HG03439 (cell line): ENCODE measurements at regions not wholly inside any gene's neighbourhood (a gene's known extent, or its start where the extent isn't known, plus 50 kb on each side); places are given as distances from the start of the nearest gene placed in this dataset.

Experiments used
- ATAC-seq: cut with Tn5 transposase; IDR thresholded peaks from one replicate; pipeline ENCODE4 v1.9.1; 2021; ENCODE audit warnings: mild to moderate bottlenecking, moderate library complexity; ENCODE audit not compliant: unreplicated experiment

DNA sequence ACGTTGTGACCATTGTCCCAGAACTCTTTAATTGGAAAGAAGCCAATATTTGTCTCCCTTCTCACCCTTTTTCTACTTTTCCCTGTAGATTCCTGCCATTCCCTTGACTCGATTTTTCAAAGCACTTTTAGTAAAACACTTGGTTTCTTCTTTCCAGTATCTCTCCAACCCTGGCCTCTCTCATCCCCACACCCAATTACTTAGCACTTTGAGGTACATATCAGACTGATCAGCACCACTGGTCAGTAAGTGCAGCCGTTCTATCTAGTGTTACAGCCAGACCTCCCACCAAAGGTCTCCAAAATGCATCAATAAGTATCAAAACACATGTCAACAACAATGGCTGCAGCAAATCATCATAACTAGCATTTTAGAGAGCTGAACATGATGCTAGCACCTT lies 141.9 kb downstream of the BTG1 start:
- no peak for ATAC-seq

DNA sequence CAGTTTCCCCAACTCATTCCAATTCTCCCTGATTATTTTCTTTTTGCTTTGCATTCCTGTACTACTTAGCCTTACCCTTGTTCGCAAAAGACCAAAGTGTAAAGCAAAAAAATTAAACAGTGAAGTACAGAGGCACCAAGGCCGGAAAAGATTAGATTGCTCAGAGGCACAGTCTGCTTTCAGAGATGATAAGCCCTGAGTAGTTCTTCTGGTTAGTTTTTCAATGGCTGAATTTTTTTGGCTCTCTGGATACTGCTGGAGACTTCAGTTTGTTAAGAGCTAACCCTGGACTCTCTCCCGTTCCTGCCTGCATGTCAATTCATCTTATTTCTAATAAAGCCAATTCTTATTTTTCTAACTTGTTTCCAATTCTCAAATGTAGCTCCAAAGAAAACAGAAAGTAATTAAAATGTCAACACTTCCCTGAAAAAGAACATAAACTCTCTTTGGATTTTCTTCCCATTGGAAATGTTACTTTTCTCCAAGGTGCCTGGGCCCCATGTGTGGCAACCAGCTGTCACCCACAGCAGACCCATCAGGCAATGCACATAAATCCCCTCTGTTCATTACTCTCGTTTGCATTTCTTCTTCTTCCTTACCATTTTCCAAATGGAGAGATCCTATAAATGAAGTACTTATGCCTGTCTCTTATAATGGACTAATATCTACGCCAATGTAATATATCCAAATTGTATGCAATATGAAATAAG lies 142.8 kb downstream of the BTG1 start:
- ATAC-seq, result no peak

DNA sequence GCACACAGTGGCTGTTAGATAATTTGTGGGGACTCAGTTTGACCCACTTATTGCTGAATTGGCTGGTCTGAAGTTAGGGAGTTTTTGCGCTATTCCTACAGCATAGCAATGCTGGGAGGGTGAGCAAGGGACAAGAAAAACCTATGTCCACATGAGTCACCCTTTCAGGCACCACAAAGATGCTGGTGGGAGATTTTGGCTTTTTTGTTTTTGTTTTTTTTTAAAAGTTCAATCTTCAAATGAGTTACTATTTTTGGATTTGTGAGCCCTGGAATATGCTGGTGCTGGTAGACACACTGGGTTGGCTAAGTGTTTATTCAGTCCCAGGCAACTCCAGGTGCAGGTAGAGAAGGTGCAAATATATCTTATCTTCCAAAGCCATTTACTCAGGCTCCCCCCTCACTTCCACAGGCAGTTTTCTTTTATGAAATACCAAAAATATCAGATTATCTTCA lies 143.4 kb downstream of the BTG1 start:
- no peak for ATAC-seq

DNA sequence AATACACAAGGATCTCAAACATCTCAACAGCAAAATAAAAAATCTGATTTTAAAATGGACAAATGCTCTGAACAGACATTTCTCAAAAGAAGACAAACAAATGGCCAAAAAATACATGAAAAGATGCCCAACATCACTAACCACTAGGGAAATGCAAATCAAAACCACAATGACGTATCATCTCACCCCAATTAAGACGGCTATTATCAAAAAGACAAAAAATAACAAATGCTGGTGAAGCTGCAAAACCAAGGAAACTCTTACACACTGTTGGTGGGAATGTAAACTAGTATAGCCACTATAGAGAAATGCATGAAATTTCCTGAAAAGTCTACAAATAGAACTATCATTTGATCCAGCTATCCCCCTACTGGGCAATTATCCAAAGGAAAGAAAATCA lies 145.0 kb downstream of the BTG1 start:
- ATAC-seq, result no peak

DNA sequence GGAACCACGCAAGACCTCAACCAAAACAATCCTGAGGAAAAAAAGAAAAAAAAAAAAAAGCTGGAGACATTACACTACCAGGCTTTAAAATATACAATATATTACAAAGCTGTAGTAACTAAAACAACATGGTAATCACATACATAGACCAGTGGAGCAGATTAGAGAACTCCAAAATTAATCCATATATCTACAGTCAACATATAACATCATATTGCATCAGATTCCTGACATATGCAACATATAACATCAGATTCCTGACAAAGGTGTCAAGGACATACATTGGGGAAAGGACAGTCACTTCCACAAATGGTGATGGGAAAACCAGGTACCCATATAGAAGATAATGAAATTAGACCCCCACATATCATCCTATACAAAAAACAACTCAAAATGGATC lies 145.8 kb downstream of the BTG1 start:
- ATAC-seq, result no peak

DNA sequence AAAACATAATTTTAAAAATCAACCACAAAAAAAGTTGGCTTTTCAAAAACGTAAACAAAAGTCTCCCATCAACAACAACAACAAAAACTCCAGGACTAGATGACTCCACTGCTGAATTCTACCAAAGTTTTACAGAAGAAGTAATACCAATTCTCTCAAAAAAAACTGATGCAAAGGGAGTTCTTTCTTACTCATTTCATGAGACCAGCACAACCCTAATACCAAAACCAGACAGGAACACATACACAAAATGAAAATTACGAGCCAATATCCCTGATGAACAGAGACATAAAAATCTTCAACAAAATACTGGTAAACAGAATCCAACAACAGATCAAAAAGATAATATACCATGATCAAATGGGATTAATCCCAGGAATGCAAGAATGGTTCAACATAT lies 147.3 kb downstream of the BTG1 start:
- ATAC-seq, result no peak

DNA sequence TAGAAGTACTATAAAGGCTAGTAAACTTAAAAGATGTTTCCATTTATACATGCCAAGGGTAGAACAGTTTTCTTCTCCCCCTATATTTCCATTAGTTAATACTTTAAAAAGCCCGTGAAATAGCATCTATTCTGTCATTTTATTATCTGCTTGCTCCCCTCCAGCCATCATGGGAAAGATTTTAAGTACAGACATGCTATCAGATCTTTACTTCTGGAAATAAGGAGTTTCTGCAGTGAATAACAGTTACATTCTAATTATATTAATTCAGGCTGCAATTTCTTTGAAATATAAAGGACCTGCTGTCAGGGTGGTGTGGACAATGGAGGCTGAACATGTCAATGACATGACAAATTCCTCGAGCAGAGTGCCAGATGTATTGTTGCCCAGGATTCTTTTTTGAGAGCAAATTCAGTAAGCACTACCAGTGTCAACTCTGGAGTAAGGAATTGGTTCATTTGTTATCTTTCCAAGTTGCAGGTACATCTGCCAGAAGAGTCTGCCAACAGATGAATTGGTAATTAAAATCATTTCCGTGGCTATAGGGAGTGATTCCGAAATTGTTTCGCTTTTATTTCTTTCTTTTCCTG lies 151.3 kb downstream of the BTG1 start:
- no peak for ATAC-seq

DNA sequence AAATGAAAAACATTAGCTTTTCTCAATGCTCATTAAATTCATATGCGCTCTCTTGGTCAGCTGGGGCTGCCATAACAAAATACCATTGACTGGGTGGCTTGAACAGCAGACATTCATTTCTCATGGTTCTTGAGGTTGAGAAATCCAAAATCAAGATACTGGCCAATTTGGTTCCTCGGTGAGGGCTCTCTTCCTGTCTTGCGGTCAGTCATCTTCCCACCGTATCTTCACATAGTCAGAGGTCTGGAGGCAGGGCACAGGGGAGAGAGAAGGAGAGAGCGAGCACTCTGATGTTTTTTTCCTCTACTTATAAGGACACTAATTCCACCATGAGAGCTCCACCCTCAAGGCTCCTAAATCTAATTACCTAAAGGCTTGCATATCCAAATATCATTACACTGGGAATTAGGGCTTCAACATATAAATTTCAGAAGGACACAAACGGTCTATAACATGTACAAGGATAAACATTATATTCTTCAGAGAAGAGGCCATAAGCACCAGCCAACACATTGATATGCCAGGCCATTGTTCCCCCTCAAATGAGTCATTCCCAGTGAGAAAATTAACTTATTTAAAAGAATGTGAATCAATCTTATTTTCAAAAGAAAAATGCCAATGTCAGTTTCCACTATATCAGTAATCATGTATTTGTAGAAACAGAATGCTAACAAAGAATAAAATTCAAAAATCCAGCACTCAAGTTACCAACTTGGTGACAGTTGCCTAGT lies 152.2 kb downstream of the BTG1 start:
- ATAC-seq, result no peak

DNA sequence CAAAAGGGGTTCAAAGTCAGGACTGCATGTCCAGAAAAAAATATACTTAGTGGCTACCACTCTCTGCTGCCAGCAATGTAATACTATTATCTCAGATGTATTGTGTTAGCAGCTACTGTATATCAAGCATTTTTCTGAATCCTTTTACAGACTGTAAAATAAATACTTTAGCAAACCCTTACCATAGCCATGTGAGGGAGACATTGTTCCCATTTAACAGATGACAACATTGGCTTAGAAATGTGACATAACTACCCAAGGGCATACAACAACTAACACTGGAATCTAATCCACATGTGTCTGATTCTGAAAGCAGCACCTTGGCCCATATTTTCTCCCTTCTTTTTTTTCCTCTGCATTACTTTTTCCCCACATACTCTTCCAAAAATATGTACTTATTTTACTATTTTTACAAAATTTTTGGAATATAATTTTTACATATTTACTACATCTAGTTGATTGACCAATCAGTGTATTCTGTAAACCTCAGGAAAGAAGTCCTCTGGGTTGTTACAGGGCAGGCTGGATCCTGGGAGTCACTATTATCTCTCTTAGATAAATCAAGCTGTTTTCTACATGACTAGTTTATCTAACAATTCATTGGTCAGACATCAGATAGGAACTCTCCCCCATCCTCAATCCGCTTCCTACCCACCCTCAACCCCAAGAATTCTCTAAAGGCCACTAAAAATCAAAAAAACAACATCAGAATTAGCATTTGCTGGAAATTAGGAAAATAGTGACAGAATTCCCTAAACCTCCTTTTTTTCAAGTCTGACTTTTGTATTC lies 154.1 kb downstream of the BTG1 start:
- no peak for ATAC-seq

DNA sequence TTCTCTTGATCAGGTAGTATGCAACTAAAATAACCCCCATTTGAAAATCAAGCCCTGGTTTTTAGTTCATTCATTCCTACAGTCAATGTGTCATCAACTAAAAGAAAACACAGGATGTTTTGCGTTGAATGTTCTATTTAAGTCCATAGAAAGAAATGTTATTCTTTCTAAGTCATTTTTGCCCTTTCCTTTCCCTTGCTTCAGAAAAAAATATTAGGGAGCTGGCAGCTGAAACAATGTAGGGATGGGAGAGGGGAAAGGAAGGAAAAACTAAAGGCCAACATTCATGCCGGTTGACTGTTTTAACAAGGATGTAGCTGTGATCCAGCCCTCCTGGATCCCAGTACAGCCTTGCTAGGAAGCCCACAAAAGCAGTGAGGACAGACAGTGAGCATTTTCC lies 155.1 kb downstream of the BTG1 start:
- no peak for ATAC-seq

DNA sequence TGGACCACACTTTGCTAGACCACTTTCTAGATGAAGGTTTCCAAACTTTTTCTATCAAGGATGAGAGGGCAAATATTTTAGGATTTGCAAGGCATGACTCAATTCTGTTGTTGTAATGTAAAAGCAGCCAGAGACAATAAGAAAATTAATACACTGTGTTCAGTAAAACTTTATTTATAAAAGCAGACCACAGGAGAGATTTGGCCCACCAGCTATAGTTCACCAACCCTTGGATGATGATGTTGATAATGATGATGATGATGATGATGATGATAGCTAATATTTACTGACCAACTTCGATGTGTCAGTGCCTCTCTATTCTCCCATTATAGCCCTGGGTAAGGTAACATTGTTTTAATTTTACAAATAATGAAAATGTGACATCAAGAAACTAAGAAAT lies 156.5 kb downstream of the BTG1 start:
- ATAC-seq, result no peak

DNA sequence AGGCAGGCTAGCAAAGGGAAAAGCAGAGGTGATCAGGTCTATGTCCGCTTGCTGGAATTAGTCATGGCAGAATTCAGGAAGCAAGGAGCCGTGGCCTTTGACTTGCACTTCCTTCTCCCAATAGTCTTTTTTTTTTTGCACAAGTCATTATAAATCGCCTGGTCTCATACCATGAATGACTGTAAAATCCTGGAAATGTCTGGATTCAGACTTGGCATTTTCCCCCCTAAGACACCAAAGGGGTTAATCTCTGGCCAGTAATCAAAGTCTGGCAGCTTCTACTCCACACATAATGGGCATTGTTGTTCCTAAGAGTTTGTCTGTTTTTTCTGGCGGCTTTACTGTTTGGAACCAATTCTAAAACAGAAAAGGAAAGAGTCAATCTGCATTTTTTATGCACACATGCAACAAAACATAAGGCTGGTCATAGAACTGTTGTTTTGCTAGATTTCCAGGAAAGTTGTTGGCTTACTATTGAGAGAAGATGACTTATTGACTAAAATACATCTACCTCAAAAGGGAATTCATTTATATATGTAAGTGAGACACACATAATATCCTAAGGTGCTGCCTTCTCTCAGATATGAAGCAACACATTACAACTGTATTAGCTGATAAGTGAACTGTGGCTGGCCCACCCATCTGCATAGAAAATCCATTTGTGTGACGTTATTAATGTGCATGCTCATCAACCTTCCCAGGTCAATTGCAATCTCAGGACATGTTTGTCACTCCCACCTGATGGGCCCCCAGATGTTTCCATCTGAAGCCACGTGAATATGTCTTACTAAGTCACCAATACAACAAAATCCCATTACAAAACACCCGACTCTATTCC lies 157.3 kb downstream of the BTG1 start:
- ATAC-seq, result no peak

DNA sequence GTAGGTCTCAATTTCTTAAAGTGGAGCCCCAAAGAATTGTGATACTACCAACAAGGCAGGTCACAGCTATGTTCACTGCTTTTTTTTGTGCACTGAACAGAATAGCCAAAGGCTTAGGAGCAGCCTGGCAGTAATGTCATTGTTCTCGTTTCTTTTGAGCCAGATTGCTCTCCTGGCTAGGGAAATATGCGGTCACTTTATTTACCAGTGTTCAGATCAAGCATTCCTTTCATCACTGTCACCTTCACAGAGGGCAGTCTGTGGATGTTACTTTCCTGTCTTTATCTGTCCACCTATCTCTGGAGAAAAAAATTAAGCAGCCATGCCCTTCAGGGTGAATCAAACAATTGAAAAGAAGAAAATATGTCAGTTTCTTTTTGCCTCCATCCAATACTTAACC lies 159.6 kb downstream of the BTG1 start:
- ATAC-seq, result no peak

DNA sequence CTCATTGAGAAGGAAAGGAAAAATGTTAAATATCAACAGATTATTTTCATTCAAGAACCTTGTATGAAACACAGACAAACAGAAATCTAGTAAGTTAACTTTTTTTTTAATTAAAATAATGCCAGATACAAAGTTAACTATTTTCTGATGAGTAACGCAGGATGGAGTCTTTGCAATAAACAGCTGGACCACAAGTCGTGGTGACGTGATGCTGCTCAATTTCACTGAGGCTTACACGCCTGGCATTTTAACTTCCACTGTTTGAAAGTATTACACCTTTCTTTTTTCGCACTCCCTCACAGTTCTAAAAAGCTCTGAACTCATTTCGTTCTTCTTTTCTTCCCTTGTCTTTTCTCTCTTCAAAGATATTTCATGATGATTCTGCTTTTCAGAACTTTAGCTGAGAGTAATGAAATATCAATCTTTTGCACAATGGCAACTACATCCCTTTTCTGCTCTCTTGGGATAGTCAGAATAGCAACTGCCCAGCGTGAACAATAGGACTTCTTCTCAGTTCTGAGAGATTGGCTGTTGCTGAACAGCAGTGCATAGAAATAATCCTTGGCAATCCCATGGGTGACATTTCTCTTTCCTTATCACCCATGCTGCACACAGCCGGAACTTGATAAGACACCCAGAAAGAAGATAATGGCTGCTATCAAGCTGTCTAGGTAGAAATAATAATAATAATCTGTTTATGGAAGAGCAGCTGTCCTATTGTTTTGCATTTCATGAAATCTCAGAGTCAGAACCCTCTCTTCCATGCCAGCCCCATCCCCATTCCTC lies 160.5 kb downstream of the BTG1 start:
- ATAC-seq, result no peak

DNA sequence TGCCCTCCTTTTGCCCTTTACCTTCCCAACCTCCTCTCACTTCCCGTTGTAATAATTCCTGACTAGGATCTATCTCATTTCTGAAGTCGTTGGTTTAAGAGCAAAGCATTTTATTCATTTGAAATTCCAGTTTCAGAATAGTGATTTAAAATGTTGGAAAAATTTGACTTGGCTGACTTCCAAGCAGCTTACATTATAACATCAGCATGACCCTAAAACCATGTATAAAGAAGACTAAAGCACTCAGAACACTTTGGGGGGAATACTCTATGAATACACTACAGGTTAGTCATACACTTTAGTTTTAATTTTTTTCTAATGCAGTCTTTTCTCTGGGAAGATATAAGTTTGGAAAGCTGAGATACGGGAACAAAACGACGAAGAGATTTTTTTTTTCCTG lies 161.1 kb downstream of the BTG1 start:
- no peak for ATAC-seq

DNA sequence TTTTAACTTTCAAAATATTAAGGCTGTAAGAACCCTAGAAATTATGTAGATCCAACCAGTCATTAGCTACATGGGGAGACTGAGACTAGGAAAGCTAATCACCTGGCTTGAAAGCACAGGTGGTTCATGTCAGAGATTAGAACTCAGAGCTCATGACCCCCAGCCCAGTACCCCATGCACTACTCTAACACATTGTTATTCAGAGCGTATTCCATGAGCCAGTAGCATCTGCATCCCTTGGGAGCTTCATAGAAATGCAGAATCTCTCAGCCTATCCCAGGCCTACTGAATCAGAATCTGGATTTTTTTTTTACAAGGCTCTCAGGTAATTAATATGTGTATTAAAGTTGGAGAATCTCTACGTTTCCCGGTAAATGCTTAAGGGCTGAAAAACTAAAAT lies 161.7 kb downstream of the BTG1 start:
- no peak for ATAC-seq

DNA sequence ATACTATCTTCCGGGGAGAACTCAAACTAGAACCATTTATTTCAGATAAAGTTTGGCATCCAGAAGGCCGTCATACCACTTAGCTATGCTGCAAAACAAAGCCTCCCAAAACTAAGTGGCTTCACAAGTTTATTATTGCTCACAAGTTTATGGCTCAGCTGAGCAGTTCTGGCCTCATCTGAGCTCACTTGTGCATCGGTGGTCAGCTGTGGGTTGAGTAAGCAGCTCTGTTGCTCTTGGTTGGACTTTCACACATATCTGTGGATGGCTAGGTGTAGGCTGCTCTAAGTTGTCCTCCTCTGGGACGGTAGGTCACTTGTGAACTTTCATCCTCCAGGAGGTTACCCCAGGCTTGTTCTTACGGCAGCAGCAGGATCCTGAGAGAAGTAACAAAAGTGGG lies 162.7 kb downstream of the BTG1 start:
- no peak for ATAC-seq

DNA sequence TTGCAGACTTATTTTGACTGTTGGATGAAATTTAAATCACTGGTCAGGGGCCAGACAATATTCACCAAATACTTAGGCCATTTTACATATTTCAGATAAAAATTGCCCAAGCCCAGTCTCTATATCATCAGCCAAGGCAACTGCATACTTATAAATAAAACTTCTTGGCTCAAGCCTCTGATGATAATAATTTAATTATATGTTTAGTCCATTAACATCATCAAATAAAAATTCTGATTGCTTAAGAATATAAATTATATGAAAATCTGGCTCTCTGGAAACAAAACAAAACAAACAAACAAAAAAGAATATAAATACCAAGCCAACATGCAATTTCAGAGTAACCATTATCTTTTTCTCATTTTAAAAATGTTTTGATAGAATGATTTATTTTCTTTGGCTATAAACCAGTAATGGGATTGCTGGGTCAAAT lies 165.2 kb downstream of the BTG1 start:
- no peak for ATAC-seq

DNA sequence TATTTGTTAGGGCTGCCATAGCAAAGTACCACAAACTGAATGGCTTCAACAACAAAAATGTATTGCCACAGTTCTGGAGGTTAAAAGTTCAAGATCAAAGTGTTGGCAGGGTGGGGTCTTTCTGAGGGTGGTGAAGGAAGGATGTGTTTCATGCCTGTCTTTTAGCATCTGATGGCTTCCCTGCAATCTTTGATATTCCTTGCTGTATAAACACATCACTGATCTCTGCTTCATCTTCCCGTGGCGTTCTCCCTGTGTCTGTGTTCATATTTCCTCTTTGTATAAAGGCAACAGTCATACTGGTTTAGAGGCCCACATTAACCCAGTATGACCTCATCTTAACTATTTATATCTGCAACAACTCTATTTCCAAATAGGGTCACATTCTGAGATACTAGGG lies 167.5 kb downstream of the BTG1 start:
- no peak for ATAC-seq

DNA sequence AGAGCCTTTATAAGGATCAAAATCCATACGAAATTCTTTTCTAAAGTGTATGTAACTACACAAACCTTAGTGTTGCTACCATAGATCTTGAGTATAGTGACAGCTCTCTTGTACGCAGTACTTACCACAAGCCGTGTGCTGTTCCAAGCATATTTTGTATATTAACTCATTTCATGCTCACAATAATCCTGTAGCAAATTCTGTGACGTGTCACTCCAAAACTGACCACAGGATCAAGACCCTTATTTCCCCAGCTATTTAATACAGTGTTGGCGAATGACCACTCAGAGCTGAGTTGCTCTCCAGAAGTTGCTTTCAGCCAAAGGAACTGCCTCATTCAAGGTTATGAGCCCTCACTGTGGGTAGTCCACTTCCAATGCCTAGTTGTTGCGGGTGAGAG lies 169.8 kb downstream of the BTG1 start:
- ATAC-seq, result no peak
